Keratinocyte (primary cell): ENCODE measurements at regions not wholly inside any gene's neighbourhood (a gene's known extent, or its start where the extent isn't known, plus 50 kb on each side); places are given as distances from the start of the nearest gene placed in this dataset.

Source experiments
- DNase-seq: peaks from one replicate; pipeline ENCODE4 v3.0.0-alpha.2; 2011; ENCODE audit warnings: low read depth, missing footprints, low spot score
- FAIRE-seq: peaks from 2 replicates; lab custom pipeline; 2011; peaks lifted over from hg19 to GRCh38; lab: Jason Lieb, UNC
- H2AFZ ChIP-seq: 2 replicates; pipeline ENCODE4 v1.6.0; 2012; ENCODE audit warnings: low read length, control low read depth, inconsistent platforms; ENCODE audit not compliant: control insufficient read depth
- H3K27ac ChIP-seq: 2 replicates; pipeline ENCODE4 v1.5.1; 2011; ENCODE audit warnings: low read length; ENCODE audit not compliant: control insufficient read depth, insufficient read depth
- H3K27me3 ChIP-seq: 3 replicates; pipeline ENCODE4 v1.6.0; 2011; ENCODE audit warnings: low read length; ENCODE audit not compliant: control insufficient read depth, insufficient read depth; ENCODE audit errors: extremely low read depth
- H3K36me3 ChIP-seq, 2 experiments: 2 replicates in 1 of 2; 3 replicates in 1 of 2; pipeline ENCODE4 v1.5.1; 2011; ENCODE audit warnings: low read length in 2 of 2, mild to moderate bottlenecking in 1 of 2; ENCODE audit not compliant: control insufficient read depth in 2 of 2, insufficient read depth in 2 of 2; ENCODE audit errors: extremely low read depth in 1 of 2
- H3K4me1 ChIP-seq: 3 replicates; pipeline ENCODE4 v1.5.1; 2011; ENCODE audit warnings: low read length; ENCODE audit not compliant: control insufficient read depth, insufficient read depth; ENCODE audit errors: extremely low read depth
- H3K4me2 ChIP-seq: 3 replicates; pipeline ENCODE4 v1.6.0; 2011; ENCODE audit warnings: low read depth, low read length; ENCODE audit not compliant: control insufficient read depth, insufficient read depth; ENCODE audit errors: extremely low read depth
- H3K4me3 ChIP-seq, 3 experiments: fragments of 200-600 bp in 1 of 3; sonication (generic) in 1 of 3; 2 replicates in 2 of 3; 3 replicates in 1 of 3; pipeline ENCODE4 v1.5.1; 2011 to 2016; ENCODE audit warnings: low read length in 3 of 3, mild to moderate bottlenecking in 3 of 3, control low read depth in 2 of 3, inconsistent platforms in 1 of 3, low read depth in 1 of 3, mixed read lengths in 1 of 3, mixed run types in 1 of 3, moderate library complexity in 1 of 3; ENCODE audit not compliant: control insufficient read depth in 2 of 3, insufficient read depth in 2 of 3; ENCODE audit errors: extremely low read depth in 1 of 3
- H3K79me2 ChIP-seq: 2 replicates; pipeline ENCODE4 v1.6.0; 2012; ENCODE audit warnings: low read length; ENCODE audit not compliant: control insufficient read depth, insufficient read depth
- H3K9ac ChIP-seq: 3 replicates; pipeline ENCODE4 v1.6.0; 2011; ENCODE audit warnings: low read length; ENCODE audit not compliant: control insufficient read depth, insufficient read depth; ENCODE audit errors: extremely low read depth
- H3K9me1 ChIP-seq: 3 replicates; pipeline ENCODE4 v1.6.0; 2011; ENCODE audit warnings: low read length; ENCODE audit not compliant: control insufficient read depth, insufficient read depth; ENCODE audit errors: extremely low read depth
- H3K9me3 ChIP-seq: 2 replicates; pipeline ENCODE4 v1.5.1; 2012; ENCODE audit warnings: low read depth, low read length; ENCODE audit not compliant: control insufficient read depth
- H4K20me1 ChIP-seq: 3 replicates; pipeline ENCODE4 v1.6.0; 2011; ENCODE audit warnings: low read length; ENCODE audit not compliant: control insufficient read depth, insufficient read depth; ENCODE audit errors: extremely low read depth
- CTCF ChIP-seq, 3 experiments: IDR thresholded peaks in 1 of 3; conservative IDR thresholded peaks in 1 of 3; optimal IDR thresholded peaks in 1 of 3; 2 replicates in 2 of 3; 3 replicates in 1 of 3; pipeline versions ENCODE3 to v1.5.1; 2011; ENCODE audit warnings: low read length in 3 of 3, mild to moderate bottlenecking in 3 of 3, moderate library complexity in 2 of 3, control low read depth in 1 of 3, inconsistent platforms in 1 of 3; ENCODE audit not compliant: insufficient read depth in 2 of 3; ENCODE audit errors: extremely low read depth in 1 of 3
- EZH2 ChIP-seq: IDR thresholded peaks from one replicate; pipeline ENCODE4 v1.6.1; 2012; ENCODE audit warnings: inconsistent platforms, mild to moderate bottlenecking, low read length, moderate library complexity
- dilution Hi-C: fragments of 300-500 bp; cut with MboI; formaldehyde crosslinking; loops from one replicate; pipeline ENCODE4 v1.7.0; 2020; ENCODE audit warnings: low sequenced_read_pairs; ENCODE audit not compliant: extremely low pct_ligation_motif_present

DNA sequence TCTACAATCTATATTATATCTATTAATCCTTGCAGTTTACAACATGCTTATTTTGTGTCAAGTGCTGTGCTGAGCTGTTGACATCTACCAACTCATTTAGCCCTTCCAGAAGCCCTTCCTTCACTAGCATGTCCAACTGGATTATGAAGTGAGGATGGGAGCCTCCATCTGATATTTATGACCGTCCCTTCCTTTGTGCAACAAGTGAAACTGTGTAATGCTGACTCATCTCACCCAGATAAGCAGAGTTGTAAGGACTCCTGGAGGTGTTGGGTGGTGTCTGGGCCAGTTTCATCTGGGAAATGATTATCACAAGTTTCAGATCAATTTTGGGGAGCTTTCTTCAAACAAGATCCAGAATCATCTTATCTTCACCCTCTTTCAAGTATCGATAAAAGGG lies 156.6 kb upstream of the ETAA1 start:
- H3K9me3 ChIP-seq, result no peaks in the 10 kb centered on the region
- H3K4me1 ChIP-seq, result no peaks in the 10 kb centered on the region
- no peak overlapping the region for H3K4me3 ChIP-seq
- H3K9me1 ChIP-seq, result no peaks in the 10 kb centered on the region
- no peak overlapping the region for H2AFZ ChIP-seq
- H3K27me3 ChIP-seq, result no peaks in the 10 kb centered on the region
- H3K36me3 ChIP-seq, result no peaks in the 10 kb centered on the region
- H4K20me1 ChIP-seq, result no peaks in the 10 kb centered on the region
- H3K4me2 ChIP-seq, result no peak overlapping the region
- H3K27ac ChIP-seq, result no peak overlapping the region
- no peak for TF ChIP-seq CTCF (optimal IDR thresholded peaks at IDR 0.05 in 1 of 3, IDR thresholded peaks at IDR 0.05 in 1 of 3, conservative IDR thresholded peaks at IDR 0.05 in 1 of 3; ENCODE audit: extremely low read depth in 1 of 3, insufficient read depth in 2 of 3, low read length in 3 of 3)
- no peak for TF ChIP-seq EZH2
- no peaks in the 10 kb centered on the region for H3K79me2 ChIP-seq
- dilution Hi-C loops, result no loop called here
- no peak for FAIRE-seq
- no peak overlapping the region for H3K9ac ChIP-seq
- no peak for DNase-seq

DNA sequence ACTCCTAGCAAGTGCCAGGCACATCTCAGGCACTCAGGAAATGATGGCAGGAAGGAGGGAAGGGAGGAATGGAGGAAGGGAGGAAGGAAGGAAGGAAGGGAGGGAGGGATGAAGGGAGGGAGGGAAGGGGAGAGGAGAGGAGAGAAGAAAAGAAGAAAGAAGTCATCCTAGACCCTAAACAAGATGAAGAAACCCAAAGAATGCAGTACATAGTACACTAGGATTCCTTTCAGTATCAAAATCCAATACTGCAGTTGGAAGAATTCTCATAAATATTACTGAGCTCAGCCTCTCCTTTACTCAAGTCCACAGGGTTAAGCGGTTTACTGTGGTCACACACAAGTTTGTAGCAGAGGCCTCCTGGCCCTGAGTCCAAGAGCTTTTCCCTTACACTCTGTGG lies 155.7 kb upstream of the ETAA1 start:
- no peaks in the 10 kb centered on the region for H3K79me2 ChIP-seq
- TF ChIP-seq EZH2, result no peak
- no peak for TF ChIP-seq CTCF (optimal IDR thresholded peaks at IDR 0.05 in 1 of 3, IDR thresholded peaks at IDR 0.05 in 1 of 3, conservative IDR thresholded peaks at IDR 0.05 in 1 of 3; ENCODE audit: extremely low read depth in 1 of 3, insufficient read depth in 2 of 3, low read length in 3 of 3)
- H3K36me3 ChIP-seq, result no peaks in the 10 kb centered on the region
- H4K20me1 ChIP-seq, result no peaks in the 10 kb centered on the region
- H3K9me3 ChIP-seq, result no peaks in the 10 kb centered on the region
- no peaks in the 10 kb centered on the region for H3K4me1 ChIP-seq
- FAIRE-seq (no peak), DNase-seq (no peak)
- H3K9me1 ChIP-seq, result no peaks in the 10 kb centered on the region
- H3K27me3 ChIP-seq, result no peaks in the 10 kb centered on the region
- dilution Hi-C loops, result no loop called here
- no peak overlapping the region for H2AFZ ChIP-seq
- no peak overlapping the region for H3K4me2 ChIP-seq
- H3K27ac ChIP-seq, result no peak overlapping the region
- H3K4me3 ChIP-seq, result no peak overlapping the region
- no peak overlapping the region for H3K9ac ChIP-seq
